Upper lobe of left lung (tissue), 6 donors: ENCODE measurements at regions not wholly inside any gene's neighbourhood (a gene's known extent, or its start where the extent isn't known, plus 50 kb on each side); places are given as distances from the start of the nearest gene placed in this dataset.

Experiments used
- ATAC-seq, 2 donors: fragments of 200-7000 bp; cut with Tn5 transposase; one replicate each; pipeline ENCODE4 v1.9.1; 2022; ENCODE audit warnings: mild to moderate bottlenecking in 2 of 2, moderate library complexity in 2 of 2; ENCODE audit not compliant: low FRiP score in 2 of 2
- DNase-seq, 2 donors: peaks; one replicate each; pipeline ENCODE4 v3.0.0-alpha.2; 2019 to 2020
- H3K27ac ChIP-seq, 4 donors: fragments of 200-600 bp; sonication (generic); one replicate each; pipeline ENCODE4 v1.5.1; 2016 to 2019
- H3K27me3 ChIP-seq, 4 donors: fragments of 200-600 bp; sonication (generic); one replicate each; pipeline ENCODE4 v1.5.1; 2017 to 2019
- H3K36me3 ChIP-seq, 4 donors: fragments of 200-600 bp; sonication (generic); one replicate each; pipeline ENCODE4 v1.5.1; 2016 to 2019
- H3K4me1 ChIP-seq, 4 donors: fragments of 200-600 bp; sonication (generic); one replicate each; pipeline ENCODE4 v1.5.1; 2018 to 2019
- H3K4me3 ChIP-seq, 4 donors: fragments of 200-600 bp; sonication (generic); one replicate each; pipeline ENCODE4 v1.5.1; 2017 to 2019; ENCODE audit warnings: mild to moderate bottlenecking in 2 of 4, moderate library complexity in 1 of 4
- H3K9me3 ChIP-seq, 4 donors: fragments of 200-600 bp; sonication (generic); one replicate each; pipeline ENCODE4 v1.5.1; 2018 to 2019
- CTCF ChIP-seq, 6 experiments: fragments of 450-650 bp in 4 of 6; fragments of 200-600 bp in 2 of 6; sonication (generic) in 2 of 6; IDR thresholded peaks; one replicate each; pipeline ENCODE4 v1.5.1; 2016 to 2019; ENCODE audit warnings: antibody characterized with exemption in 6 of 6
- EP300 ChIP-seq, 4 donors: sonication (generic); formaldehyde crosslinking; IDR thresholded peaks; one replicate each; pipeline ENCODE4 v1.5.1; 2017; ENCODE audit warnings: antibody characterized with exemption in 4 of 4, control low read depth in 2 of 4
- POLR2A ChIP-seq, 4 donors: fragments of 450-650 bp; IDR thresholded peaks; one replicate each; pipeline ENCODE4 v1.5.1; 2016 to 2017; ENCODE audit warnings: antibody characterized with exemption in 4 of 4, mild to moderate bottlenecking in 2 of 4
- POLR2AphosphoS5 ChIP-seq, 2 donors: sonication (generic); formaldehyde crosslinking; IDR thresholded peaks; one replicate each; pipeline ENCODE4 v1.5.1; 2017; ENCODE audit warnings: antibody characterized with exemption in 2 of 2
- WGBS, 2 donors: methylation state at CpG; one replicate each; pipeline ENCODE4 v1.1.5; 2017 to 2018; 5-methylcytosine and 5-hydroxymethylcytosine counted together
- donor health status: DM: no; HTN: no; CAD: no; lungs with moderate emphysema.
- donor health status: DM: no; HTN: yes; CAD: no; lungs with severe emphysema.

DNA sequence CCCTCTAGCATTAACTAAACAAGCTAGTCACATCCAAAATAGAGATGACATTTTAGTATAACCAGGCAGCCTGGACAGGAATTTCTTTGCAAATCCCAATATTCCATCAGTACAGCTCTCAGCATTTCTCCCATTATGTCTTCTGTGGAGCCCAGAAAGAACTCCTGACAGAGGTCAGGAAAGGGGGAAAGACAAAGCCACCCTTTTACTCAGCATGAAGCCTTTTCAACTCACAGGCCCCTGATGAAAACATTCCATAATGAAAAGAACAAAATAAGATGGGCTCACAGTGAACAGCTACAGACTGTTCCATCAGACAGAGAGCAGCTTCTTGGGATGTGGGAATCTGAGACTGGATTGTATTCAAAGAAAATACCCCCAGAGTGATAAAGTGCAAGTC is 80.6 kb downstream of the TEX35 start:
- H3K36me3 ChIP-seq: no peaks in the 10 kb centered on the region
- H3K27me3 ChIP-seq: no peaks in the 10 kb centered on the region
- H3K4me1 ChIP-seq: no peaks in the 10 kb centered on the region
- ATAC-seq: no peak
- no peaks in the 10 kb centered on the region for H3K9me3 ChIP-seq
- DNase-seq: no peak
- TF ChIP-seq POLR2AphosphoS5 (IDR thresholded peaks at IDR 0.05): no peak
- no peak for TF ChIP-seq POLR2A (IDR thresholded peaks at IDR 0.05)
- no peak for TF ChIP-seq CTCF (IDR thresholded peaks at IDR 0.05)
- no peak for TF ChIP-seq EP300 (IDR thresholded peaks at IDR 0.05)
- H3K4me3 ChIP-seq: no peak overlapping the region
- no peak overlapping the region for H3K27ac ChIP-seq

GRCh38 chr1:178594133-178594532 is 81.2 kb downstream of the TEX35 start:
- 71 to 76% methylated on average over 5 of the region's 5 CpGs for WGBS, 2 donors
- no peak overlapping the region for H3K27ac ChIP-seq
- no peaks in the 10 kb centered on the region for H3K36me3 ChIP-seq
- H3K9me3 ChIP-seq: no peaks in the 10 kb centered on the region
- H3K4me1 ChIP-seq: no peaks in the 10 kb centered on the region
- H3K4me3 ChIP-seq: no peak overlapping the region
- TF ChIP-seq EP300 (IDR thresholded peaks at IDR 0.05) (no peak), POLR2AphosphoS5 (IDR thresholded peaks at IDR 0.05) (no peak), CTCF (IDR thresholded peaks at IDR 0.05) (no peak), POLR2A (IDR thresholded peaks at IDR 0.05) (no peak)
- no peaks in the 10 kb centered on the region for H3K27me3 ChIP-seq
- DNase-seq (no peak), ATAC-seq (no peak)

DNA sequence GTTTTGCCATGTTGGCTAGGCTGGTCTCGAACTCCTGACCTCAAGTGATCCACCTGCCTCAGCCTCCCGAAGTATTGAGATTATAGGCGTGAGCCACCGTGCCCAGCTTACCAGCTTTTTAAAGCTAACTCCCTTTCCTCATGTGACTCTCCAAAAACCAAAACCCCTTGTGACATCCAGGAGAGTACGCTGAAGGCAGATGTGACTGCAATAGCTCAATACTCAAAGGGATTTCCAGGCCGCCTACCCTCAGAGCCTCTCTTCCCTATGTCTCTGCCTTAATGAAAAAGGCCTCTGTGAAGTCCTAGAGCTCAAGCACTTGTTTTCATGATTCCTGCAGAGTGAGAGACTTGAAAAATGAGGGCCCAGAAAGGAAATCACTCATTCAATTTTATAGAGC is 82.6 kb downstream of the TEX35 start:
- H3K36me3 ChIP-seq: no peaks in the 10 kb centered on the region
- no peaks in the 10 kb centered on the region for H3K27me3 ChIP-seq
- no peaks in the 10 kb centered on the region for H3K9me3 ChIP-seq
- 94 to 97% methylated on average over 6 of the region's 6 CpGs for WGBS, 2 donors
- ATAC-seq (no peak), DNase-seq (no peak)
- H3K27ac ChIP-seq: no peak overlapping the region
- no peak overlapping the region for H3K4me3 ChIP-seq
- no peak for TF ChIP-seq POLR2AphosphoS5 (IDR thresholded peaks at IDR 0.05)
- TF ChIP-seq EP300 (IDR thresholded peaks at IDR 0.05): no peak
- no peak for TF ChIP-seq POLR2A (IDR thresholded peaks at IDR 0.05)
- H3K4me1 ChIP-seq: no peaks in the 10 kb centered on the region

DNA sequence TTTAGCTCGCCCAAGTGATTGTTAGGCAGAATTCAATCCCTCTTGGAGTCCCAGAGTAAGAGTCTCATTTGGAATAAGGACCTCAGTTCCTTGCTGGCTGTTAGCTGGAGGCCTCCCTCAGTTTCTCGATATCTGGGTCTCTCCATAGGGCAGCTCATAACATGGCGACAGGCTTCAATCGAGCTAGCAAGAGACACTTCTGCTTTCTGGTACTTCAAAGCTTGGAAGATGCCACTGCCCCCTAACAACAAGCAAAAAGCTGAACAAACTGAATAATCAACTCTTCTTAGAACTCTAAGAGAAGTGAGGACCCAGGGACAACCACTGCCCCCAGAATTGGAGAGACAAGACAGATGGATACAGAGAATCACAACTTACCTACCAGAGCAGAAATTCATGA is 86.2 kb downstream of the TEX35 start:
- H3K36me3 ChIP-seq: no peaks in the 10 kb centered on the region
- TF ChIP-seq POLR2AphosphoS5 (IDR thresholded peaks at IDR 0.05) (no peak), EP300 (IDR thresholded peaks at IDR 0.05) (no peak), POLR2A (IDR thresholded peaks at IDR 0.05) (no peak), CTCF (IDR thresholded peaks at IDR 0.05) (no peak)
- H3K4me3 ChIP-seq: no peak overlapping the region
- WGBS, 2 donors: 93 to 97% methylated on average over 4 of the region's 4 CpGs
- DNase-seq (no peak), ATAC-seq (no peak)
- H3K27ac ChIP-seq: no peak overlapping the region
- no peaks in the 10 kb centered on the region for H3K9me3 ChIP-seq
- no peaks in the 10 kb centered on the region for H3K27me3 ChIP-seq
- no peaks in the 10 kb centered on the region for H3K4me1 ChIP-seq

DNA sequence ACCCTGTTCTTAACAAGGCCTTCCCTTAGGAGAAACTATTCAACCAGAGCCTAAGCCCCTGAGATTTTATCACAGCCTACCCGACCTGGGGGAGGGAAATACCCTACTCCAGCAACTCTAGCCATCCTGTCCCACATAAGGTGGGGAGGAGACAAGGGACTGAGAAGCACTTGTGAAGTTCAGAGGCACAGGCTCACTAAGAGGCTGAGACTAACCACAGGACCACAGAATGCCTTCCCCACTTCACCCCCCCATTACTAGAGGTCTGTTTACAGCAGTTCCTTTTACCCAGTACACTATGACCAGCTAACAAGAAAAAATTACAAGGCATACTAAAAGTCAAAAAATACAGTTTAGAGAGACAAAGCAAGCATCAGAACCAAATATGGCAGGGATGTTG is 86.8 kb downstream of the TEX35 start:
- ATAC-seq (no peak), DNase-seq (no peak)
- no peaks in the 10 kb centered on the region for H3K9me3 ChIP-seq
- H3K36me3 ChIP-seq: no peaks in the 10 kb centered on the region
- no peak overlapping the region for H3K4me3 ChIP-seq
- H3K27ac ChIP-seq: no peak overlapping the region
- no peaks in the 10 kb centered on the region for H3K4me1 ChIP-seq
- 14% methylated on average over 1 of the region's 1 CpG; no CpG with 5 or more reads in 1 of the 2 donors for WGBS, 2 donors
- TF ChIP-seq EP300 (IDR thresholded peaks at IDR 0.05) (no peak), CTCF (IDR thresholded peaks at IDR 0.05) (no peak), POLR2AphosphoS5 (IDR thresholded peaks at IDR 0.05) (no peak), POLR2A (IDR thresholded peaks at IDR 0.05) (no peak)
- no peaks in the 10 kb centered on the region for H3K27me3 ChIP-seq
